ENCODE measurements at regions not wholly inside any gene's neighbourhood (a gene's known extent, or its start where the extent isn't known, plus 50 kb on each side); places are given as distances from the start of the nearest gene placed in this dataset.
"Not testable (repeated sequence)": the region's sequence is repeated elsewhere in the genome, so short reads cannot be mapped to it uniquely, and the experiment has no call there.

DNA sequence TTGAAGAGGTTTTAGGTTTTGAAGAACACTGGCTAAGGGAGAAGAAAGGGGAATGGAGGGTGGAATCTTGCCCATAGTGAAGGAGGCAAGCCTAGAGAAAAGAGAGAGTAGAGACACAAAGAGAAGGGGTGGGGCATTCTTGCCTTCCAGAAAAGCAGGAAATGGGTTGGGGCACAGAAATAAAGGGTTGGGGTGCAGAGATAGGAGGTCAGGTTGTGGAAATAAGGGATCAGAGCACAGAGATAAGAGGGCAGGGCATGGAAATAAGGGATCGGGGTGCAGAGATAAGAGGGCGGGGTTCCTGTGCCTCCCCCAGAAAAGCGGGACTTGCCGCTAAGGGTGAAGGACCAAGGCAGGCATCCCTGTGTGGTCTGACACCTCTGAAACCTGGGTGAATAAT lies 69.9 kb downstream of the ALG1L2 start:
- not testable (repeated sequence) for DNase-seq (ENCODE audit: low read depth)

DNA sequence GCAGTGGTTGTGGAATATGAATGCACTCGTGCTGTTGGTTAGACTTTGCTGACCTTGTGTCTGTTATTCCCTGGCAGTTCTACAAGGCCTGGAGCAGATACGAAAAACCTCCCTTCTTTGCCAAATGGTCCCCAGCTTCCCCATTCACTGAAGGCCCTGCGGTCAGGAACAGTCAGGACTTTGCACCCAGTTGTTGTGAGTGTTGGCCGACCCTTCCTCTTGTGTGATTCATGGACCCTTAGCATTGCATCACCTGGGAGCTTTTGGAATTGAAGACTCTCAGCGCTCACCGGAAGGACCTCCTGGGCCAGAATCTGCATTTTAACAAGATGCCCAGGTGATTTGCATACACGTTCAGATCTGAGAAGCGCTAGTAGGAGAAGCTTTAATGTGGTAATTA lies 71.6 kb downstream of the ALG1L2 start:
- not testable (repeated sequence) for DNase-seq (ENCODE audit: low read depth)

DNA sequence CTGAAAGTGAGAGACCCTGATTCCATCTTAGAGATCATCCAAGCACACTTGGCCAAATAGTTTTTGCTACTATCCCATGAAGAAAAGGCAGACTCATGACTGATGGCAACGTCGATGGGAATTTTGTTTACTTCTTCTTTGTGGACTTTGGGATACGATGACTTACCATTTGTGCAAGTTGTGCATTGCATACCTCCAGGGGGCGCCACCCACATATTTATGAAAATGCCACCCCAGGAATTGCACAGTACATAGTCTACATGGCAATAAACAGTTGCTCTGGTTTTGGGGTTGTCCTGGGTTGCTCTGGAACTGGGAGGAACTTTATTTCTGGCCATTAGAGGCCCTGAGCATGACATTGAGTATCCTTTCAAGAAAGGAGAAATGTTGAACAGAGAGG lies 73.8 kb downstream of the ALG1L2 start:
- not testable (repeated sequence) for DNase-seq (ENCODE audit: low read depth)

DNA sequence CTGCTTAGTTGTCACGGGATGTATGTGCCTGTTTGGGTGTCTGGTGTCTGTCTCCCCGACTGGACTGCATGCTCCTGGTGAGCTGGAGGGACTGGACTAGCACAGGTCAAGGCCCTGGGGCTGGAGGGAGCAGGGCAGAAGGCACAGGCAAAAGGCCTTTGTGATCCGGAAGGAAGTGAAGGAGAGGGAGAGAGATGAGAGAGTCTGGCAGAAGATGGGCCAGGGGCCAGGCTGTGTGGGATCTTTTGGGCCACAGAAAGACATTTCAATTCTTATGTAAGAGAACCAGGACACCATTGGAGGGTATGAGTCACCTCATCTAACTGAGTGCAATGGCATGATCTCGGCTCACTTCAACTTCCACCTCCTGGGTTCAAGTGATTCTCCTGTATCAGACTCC lies 85.2 kb downstream of the ALG1L2 start:
- not testable (repeated sequence) for DNase-seq (ENCODE audit: low read depth)

DNA sequence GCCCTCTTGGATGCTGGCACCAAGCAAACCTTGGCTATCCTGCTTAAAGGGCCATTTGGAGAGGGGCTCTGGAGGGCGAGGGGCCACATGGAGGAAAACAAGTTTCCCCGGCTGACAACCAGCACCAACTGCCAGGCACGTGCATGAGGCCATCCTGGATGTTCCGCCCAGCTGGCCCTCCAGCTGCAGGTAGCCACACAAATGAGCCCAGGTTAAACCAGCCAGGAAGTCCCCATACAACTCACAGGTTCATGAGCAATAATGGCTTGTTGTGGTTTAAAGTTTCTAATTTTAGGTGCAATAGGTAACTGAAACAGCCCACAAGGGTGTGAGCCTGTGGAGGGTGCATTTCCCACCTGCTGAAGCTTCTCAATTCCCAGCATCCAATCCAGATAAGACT lies 93.6 kb downstream of the ALG1L2 start:
- not testable (repeated sequence) for DNase-seq (ENCODE audit: low read depth)

DNA sequence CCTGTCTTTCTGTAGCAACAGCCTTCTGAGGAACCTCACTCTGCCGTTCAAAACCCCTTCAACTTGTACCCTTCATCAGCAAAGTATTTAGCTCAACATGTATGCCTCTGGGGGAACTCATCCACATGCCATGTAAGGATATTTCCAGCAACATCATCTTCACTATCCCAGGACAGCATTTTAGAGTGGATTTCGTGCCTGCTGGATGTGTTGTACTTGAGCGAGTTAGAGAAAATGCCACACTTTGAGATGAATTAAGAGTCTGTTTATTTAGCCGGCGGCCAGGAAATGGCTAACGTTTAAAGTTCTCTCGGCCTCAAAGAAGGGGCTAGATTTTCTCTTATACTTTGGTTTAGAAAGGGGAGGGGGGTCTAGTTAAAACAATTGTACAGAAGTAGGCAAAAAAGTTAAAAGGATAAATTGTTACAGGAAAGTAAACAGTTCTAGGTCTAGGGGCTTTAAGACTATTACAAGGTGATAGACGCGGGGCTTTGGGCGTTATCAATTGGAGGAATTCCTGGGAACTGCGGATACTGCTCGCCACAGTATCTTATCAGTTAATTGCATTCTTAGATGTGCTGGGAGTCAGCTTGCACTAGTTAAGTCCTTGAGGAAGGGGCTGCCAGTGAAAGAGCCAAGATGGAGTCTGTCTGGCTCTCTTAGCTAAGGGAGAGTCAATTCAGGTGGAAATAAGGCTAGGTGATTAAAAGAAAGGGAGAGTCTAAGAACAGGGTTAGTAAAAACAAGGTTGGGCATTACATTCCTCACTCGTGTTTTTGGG lies 95.0 kb downstream of the ALG1L2 start:
- not testable (repeated sequence) for DNase-seq (ENCODE audit: low read depth)

DNA sequence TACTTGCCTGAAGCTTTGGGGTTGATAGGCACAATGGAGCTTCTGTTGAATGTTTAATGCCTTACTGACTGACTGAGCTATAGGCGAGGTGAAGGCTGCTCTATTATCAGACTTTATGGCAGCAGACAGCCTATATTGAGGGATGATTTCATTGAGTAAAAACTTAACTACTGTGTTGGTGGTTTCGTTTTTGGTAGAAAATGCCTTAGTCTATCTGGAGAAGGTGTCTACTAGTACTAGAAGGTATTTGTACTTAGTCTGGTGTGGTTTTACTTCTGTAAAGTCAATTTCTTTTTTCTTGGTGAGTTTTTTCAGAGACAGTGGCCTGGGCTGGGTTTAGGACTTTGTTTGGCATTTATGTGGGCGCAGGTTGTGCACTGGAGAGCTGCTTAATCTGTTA lies 97.2 kb downstream of the ALG1L2 start:
- not testable (repeated sequence) for DNase-seq (ENCODE audit: low read depth)

DNA sequence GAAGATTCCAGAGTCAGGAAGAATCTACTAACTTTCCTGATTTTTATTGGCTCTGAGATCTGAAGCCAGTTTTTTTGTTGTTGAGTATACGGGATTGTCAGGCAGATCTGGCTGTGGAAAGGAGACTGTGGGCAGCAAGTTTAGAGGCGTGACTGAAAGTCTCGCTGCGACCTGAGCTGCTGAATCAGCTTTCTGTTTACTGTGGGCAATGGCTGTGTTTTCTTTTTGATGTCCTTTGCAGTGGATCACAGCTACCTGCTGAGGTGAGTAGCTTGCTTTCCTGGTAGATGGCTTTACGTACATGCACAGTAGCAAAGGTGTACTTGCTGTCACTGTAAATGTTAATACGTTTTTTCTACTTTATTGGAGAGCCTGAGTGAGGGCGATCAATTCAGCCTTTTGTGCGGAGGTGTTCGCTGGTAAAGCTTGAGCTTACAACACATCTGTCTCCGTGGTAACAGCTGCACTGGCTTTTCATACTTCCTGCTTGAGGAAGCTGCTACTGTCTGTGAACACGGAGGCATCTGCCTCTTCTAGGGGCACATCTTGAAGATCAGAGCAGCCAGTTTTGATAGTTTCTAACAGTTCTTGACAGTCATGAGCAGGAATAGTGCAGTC lies 97.8 kb downstream of the ALG1L2 start:
- DNase-seq (ENCODE audit: low read depth) = peak; percentile 42

DNA sequence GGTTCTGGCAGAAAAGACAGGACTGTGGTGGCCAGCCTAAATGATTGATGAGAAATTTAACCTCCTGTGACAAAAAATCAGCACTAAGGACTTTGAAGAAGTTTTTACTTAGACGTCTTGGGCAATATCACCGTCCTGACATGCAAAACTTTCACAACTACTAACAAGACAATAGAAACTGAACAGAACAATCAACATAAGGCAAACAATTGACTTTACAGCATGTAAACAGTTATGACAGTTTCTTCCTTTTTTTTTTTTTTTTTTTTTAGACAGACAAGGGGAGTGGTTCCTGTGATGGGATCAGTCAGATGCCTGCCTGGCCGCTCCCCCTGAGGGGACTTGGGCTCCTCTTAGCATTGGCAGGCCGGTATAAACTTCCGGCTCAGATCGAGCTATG lies 100.8 kb downstream of the ALG1L2 start:
- DNase-seq (ENCODE audit: low read depth) = not testable (repeated sequence)

DNA sequence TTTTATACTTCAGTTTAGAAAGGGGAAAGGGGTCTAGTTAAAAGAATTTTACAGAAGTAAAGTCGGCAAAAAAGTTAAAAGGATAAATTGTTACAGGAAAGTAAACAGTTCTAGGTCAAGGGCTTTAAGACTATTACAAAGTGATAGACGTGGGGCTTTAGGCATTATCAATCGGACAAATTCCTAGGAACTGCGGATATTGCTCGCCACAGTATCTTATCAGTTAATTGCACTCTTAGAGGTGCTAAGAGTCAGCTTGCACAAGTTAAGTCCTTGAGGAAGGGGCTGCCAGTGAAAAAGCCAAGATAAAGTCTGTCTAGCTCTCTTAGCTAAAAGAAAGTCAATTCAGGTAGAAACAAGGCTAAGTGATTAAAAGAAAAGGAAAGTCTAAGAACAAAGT lies 102.1 kb downstream of the ALG1L2 start:
- not testable (repeated sequence) for DNase-seq (ENCODE audit: low read depth)

DNA sequence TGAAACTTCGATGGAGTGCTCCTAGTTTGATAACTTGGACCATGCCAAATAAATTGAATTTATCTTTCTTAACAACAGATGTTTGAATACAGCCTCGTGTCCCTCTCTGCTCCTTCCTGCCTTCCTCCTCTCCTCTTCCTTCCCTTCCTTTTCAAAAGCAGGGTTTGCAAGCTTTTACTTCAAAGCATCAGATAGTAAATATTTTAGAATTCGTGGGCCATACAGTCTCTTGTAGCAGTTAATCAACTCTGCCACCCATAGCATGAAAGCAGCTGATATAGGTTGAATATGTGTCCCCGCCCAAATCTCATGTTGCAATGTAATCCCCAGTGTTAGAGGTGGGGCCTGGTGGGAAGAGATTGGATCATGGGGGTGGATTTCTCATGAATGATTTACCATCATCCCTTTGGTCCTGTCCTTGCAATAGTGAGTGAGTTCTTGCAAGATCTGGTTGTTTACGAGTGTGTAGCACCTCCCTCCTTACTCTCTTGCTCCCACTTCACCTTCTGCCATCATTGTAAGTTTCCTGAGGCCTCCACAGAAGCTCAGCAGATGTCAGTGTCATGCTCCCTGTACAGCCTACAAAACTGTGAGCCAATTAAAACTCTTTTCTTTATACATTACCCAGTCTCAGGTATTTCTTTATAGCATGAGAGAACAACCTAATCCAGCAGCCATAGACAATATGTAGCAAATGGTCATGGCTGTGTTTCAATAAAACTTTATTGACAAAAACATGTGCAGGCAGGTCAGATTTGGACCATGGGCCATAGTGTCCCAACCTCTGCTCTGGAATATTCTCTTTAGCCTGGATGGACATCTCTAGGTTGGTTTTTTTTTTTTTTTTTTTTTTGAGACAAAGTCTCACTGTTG lies 102.8 kb downstream of the ALG1L2 start:
- not testable (repeated sequence) for DNase-seq (ENCODE audit: low read depth)

DNA sequence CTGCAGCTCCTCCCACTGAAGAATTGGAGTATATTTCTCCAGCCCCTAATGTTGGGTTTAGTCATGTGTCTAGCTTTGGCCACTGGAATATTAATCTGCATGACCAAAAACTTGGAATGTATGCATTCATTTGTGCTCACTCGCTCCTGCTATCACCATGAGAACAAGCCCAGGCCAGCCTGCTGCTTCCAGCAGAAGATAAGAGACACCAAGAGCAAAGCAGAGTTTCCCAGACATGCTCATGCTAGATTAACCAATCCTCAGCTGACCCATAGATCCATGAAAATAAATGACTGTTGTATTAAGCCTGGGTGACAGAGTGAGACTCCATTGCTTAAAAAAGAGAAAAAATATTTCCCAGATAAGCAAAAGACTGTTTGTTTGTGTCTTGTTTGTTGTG lies 119.6 kb downstream of the ALG1L2 start:
- not testable (repeated sequence) for DNase-seq (ENCODE audit: low read depth)

DNA sequence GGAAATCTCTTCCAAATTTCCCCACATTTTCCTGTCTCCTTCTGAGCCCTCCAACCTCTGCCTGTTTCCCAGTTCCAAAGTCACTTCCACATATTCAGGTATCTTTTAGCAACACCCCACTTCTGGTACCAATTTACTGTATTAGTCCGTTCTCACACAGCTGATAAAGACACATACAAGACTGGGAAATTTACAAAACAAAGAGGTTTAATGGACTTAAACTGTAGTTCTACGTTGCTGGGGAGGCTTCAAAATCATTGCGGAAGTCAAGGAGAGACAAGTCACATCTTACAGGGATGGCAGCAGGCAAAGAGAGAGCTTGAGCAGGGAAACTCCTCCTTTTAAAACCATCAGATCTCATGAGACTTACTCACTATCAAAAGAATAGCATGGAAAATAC lies 122.0 kb downstream of the ALG1L2 start:
- not testable (repeated sequence) for DNase-seq (ENCODE audit: low read depth)

DNA sequence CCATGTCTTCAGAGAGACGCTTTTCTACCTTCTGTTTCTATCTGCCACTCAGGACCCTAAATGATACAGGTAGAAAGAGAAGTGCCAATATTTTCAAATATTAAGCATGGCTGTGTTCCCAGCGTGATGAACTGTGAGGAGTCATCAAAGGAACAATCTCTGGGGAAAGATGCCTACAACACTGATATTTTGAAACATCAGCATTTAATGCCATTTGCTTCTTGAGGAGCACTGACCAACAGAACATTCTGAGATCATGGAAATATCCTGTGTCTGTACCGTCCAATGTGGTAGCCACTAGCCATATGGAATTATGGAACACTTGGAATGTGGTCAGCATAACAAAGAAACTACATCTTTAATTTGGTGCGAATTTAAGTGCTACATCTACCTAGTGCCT lies 117.9 kb upstream of the COL6A5 start:
- no peak for DNase-seq (ENCODE audit: low read depth)

DNA sequence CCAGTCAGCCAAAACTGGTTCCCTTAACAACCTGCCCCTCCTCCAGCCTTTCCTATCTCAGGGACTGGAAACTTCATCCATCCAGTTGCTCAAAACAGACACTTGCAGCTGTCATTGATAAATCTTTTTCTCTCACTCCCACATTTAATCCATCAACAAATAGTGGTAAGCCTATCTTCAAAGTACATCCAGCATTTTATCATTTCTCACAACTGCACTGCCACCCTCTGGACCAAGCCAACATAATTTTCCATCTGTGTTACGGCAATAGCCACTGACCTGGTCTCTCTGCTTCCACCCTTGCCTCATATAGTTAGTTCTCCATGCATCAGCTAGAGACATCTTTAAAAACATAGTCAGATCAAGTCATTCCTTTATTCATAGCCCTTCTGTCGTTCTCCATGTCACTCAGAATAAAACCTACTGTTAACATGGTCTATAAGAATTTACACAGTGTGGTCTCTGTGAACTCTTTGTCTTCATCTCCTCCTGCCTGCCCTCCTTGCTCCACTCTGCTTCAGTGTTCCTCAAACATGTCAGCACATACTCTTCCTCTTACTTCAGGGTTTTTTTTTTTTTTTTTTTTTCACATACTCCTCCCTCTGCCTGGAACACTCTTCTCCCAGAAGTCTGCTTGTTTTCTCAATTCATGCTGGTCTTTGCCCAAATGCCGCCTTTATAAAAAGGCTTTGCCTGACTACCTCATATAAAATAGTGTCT lies 102.5 kb upstream of the COL6A5 start:
- DNase-seq (ENCODE audit: low read depth) = no peak

DNA sequence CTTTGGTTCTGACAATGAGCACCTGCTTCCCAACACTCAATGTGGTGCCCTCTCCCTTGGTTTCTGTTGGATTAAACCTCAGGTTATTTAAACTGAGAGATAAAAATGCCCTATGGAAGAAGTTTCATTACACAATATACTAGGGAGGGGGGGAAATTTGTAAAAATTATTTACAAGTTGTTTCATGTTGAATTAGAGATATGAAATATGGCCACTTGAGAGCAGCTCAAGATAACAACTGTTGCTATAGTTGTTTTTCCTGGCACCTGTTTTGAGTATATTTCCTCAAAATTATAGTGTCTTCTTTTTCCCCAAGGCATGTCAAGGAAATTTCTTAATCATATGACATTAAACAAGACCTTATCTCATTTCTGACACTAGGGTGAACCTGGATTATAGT lies 101.7 kb upstream of the COL6A5 start:
- DNase-seq (ENCODE audit: low read depth) = no peak

DNA sequence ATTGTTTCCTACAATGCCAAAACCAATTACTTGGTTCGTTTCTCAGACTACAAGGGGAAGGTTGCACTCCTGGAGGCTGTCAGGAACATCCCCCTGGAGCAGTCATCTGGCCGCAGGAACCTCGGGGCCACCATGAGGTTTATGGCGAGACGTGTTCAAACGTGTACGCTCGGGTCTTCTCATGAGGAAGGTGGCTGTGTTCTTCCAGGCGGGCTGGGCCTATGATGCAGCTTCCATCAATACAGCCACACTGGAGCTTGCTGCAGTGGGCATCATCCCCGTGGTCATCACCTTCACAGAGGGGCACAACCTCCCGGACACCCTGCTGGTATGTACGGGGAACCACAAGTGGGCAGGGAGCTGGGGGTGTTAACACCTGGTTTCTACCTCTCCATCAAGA lies 94.5 kb upstream of the COL6A5 start:
- no peak for DNase-seq (ENCODE audit: low read depth)

DNA sequence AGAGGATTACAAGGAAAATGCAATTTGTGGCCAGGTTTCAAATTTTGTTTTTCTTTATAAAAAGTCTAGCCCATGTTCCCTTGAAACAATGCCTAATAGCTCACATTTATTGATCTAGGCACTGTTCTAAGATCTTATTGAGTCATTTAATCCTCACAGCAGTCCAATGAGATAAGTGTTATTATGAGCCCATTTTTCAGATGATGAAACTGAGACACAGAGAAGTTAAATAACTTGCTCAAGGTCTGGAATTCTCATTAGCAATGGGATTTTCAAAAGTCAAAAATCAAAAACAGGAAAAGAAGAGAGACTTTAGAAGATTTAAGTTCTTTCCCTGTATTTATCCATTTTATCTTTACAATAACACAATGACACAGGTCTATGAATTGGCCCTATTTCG lies 90.0 kb upstream of the COL6A5 start:
- DNase-seq (ENCODE audit: low read depth) = no peak

DNA sequence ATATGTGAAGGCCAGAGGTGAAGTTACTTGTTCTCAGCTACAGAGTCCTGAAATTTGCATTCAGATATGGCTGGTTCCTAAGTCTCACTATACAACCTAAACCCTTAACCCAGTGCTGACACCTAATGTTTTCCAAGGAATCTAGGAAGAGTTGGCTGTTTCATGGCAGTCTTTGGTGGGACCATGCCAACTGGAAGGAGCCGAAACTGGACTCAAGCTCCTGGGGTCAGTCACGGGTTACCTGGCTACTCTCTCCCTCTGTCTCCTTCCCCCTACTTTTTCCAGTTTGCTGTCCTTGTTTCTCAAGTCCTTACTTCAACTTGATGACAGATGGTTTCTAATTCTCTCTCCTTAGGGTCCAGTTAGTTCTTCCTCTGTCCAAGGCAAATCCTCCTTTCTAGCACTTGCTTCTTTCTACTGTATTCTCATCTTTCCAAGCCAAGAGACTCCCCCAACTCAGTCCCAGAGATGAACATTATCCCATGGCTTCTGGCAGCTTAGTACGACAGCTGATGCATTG lies 88.6 kb upstream of the COL6A5 start:
- no peak for DNase-seq (ENCODE audit: low read depth)

DNA sequence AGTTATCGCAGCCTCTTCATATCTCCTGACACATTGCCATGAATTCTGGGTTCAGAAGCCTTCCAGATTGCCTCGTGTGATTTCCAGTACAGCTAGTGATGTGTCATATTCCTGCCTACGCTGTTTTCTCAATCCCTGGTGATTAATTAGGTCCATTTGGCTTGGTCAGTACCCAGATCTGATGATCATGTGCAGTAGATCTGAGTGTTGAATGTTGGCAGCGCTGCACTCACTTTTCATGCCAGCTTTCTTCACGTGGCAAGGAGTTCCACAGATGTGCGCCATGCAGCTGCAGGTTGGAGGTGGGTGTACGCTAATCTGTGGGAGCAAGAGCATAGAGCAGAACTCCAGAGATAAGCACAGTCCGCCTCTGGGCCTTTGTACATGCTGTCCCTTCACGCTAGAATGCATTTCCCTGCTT lies 86.9 kb upstream of the COL6A5 start:
- no peak for DNase-seq (ENCODE audit: low read depth)

DNA sequence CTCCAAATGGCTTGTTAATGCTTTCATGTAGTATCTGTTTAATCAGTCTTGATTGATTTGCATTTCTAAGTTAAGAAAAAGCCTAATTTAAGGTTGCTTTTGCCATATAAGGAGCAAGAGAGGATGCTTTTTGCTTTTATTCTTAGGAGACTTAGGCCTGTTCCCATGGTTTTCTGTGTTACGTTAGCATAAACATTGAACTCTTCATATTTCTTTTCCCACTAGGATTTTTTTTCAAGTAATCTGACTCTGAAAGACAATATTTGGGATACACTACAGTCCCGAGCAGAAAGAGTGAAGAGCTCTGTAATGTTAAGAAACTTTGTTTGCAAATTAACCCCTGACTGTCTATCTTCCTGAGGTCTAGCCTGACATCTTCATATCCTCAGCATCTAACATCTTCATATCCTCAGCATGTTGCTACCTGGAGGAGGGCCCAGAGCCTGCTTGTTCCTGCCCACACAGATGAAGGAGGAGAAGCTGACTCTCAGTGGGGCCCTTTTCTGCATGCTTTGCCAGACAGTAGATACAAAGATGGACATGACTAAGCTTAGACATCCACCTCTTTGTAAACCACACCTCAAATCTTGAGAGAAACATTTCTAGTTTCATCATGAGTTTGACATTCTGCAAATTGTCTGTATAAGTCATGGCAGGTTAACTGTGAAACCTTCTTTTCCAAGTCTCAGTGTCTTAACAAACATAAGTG lies 86.2 kb upstream of the COL6A5 start:
- DNase-seq (ENCODE audit: low read depth) = no peak
